ENCODE measurements at regions not wholly inside any gene's neighbourhood (a gene's known extent, or its start where the extent isn't known, plus 50 kb on each side); places are given as distances from the start of the nearest gene placed in this dataset.

DNA sequence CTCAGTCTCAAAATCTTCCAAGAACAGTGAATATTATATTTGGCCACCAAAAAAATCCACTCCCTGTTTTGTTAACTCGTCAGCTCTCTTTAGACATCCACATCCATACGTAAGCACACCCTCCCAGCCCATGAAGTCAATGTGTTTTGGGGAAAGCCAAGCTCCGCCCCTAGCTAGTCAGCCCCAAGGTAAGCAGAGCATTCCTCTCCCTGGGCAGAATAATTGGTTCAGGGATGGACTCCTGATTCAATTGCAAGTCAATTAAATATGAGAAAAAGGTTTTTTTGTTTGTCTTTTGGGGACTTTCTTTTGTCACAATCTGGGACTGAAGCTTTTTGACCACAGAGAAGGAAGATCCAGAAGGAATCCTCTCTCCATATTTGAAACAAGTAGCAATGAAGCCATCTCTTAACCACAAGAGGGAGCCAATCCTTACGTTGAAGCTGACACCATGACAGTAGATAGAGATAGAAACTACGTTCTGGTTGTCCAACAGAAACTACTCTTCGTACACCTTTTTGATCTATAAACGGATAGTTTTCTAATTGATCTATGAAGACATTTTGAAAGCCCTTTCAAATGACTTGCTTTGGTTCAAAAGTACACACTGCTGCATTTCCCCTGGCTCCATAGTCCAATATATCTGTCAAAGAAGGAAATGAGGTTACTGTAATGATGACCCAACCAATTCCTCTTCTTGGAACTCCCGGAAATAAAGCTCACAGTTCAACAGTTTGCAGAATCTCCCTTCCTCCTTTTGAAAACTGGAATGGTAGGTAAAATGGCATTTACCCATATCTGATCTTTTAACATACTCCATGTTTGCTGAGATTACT, 166.4 kb downstream of the TLE1 start (continued):
- TF ChIP-seq ZGPAT (CRISPR knock-in tag; IDR thresholded peaks at IDR 0.05) (peak; percentile 24; the same call in 1 of the 2 replicates), ZNF136 (CRISPR knock-in tag; IDR thresholded peaks at IDR 0.05; ENCODE audit: low read depth) (peak; percentile 46; the same call in 1 of the 2 replicates)

GRCh38 chr9:81521892-81522291, 167.5 kb downstream of the TLE1 start:
- POLR2A ChIA-PET = interaction anchor here (1.8 to 2.3 kb wide), 3 partner anchors 66 to 167 kb away, joined by 11 to 15 read pairs (median 13); partner anchors contain the start of gene TLE1
- FAIRE-seq = no peak
- H4K20me1 ChIP-seq (ENCODE audit: insufficient read depth, low read length) = no peaks in the 10 kb centered on the region
- no peaks in the 10 kb centered on the region for H3K9me3 ChIP-seq (ENCODE audit: low read length)
- peak overlapping the region; percentile 30; the same call in 1 of the 2 replicates for H3K4me2 ChIP-seq (ENCODE audit: low read depth, low read length)
- peak; percentile 52 for ATAC-seq
- in situ Hi-C loops (cut with HindIII; ENCODE audit: extremely low pct_ligation_motif_present, low pct_unique_long_range_greater_than_20kb) = loop anchor here (10.0 kb wide), 1 partner anchor 163 kb away; the partner anchor contains the start of gene TLE1
- H2AFZ ChIP-seq (ENCODE audit: low read length) = no peak overlapping the region
- H3K4me3 ChIP-seq (replicated peaks in 1 of 3; ENCODE audit: insufficient read depth in 1 of 3, low read depth in 2 of 3, low read length in 3 of 3) = no peak overlapping the region
- H3K27ac ChIP-seq (ENCODE audit: extremely low read length, insufficient read depth, low read length) = no peak overlapping the region
- no peaks in the 10 kb centered on the region for H3K27me3 ChIP-seq (ENCODE audit: control insufficient read depth in 1 of 2, insufficient read depth in 2 of 2, low read length in 2 of 2)
- no peak overlapping the region for H3K9ac ChIP-seq (ENCODE audit: insufficient read depth, low read depth, low read length)
- DNase-seq (ENCODE audit: low spot score) = peak; percentile 57
- intact Hi-C loops (cut with micrococcal nuclease; ENCODE audit: unreplicated experiment) = loop anchor here (2.0 to 10.0 kb wide), 4 partner anchors 67 to 1085 kb away; no protein-coding TSS in a partner anchor
- H3K79me2 ChIP-seq (ENCODE audit: insufficient read depth, low read length) = no peaks in the 10 kb centered on the region
- WGBS (ENCODE audit: low lambda C conversion rate) = 11% methylated on average over 3 of the region's 3 CpGs
- CTCF ChIA-PET (ENCODE audit: low intra/inter-chr PET ratio, low total read pairs) = interaction anchor here (1.2 to 1.5 kb wide), 2 partner anchors 89 to 1439 kb away, joined by 3 read pairs; no protein-coding TSS in a partner anchor
- H3K36me3 ChIP-seq (replicated peaks in 1 of 2; ENCODE audit: control insufficient read depth in 1 of 2, insufficient read depth in 2 of 2, low read length in 2 of 2) = no peaks in the 10 kb centered on the region
- peaks cover 45% of the 10 kb centered on the region for H3K4me1 ChIP-seq (ENCODE audit: insufficient read depth, low read length)
- no TSS peak for BruUV-seq (replicated peaks)
- TF ChIP-seq CBX5 (CRISPR knock-in tag; IDR thresholded peaks at IDR 0.05; ENCODE audit: borderline replicate concordance) (no peak), ZNF883 (CRISPR knock-in tag; IDR thresholded peaks at IDR 0.05; ENCODE audit: not compliant biosample characterization) (no peak), GABPA (IDR thresholded peaks at IDR 0.05; ENCODE audit: low read depth, low read length) (no peak), GABPA (CRISPR knock-in tag; IDR thresholded peaks at IDR 0.05; ENCODE audit: low read depth) (no peak), ZNF24 (IDR thresholded peaks at IDR 0.05) (no peak), HNRNPL (IDR thresholded peaks at IDR 0.05; ENCODE audit: low read depth, low read length) (no peak), KAT7 (CRISPR knock-in tag; IDR thresholded peaks at IDR 0.05; ENCODE audit: borderline replicate concordance) (no peak), ZNF33A (CRISPR knock-in tag; IDR thresholded peaks at IDR 0.05; ENCODE audit: borderline replicate concordance) (no peak), ARID2 (CRISPR knock-in tag; IDR thresholded peaks at IDR 0.05; ENCODE audit: borderline replicate concordance) (no peak), ZFYVE20 (CRISPR knock-in tag; IDR thresholded peaks at IDR 0.05; ENCODE audit: borderline replicate concordance, low read depth) (no peak), ZFY (CRISPR knock-in tag; IDR thresholded peaks at IDR 0.05) (no peak), RARA (CRISPR knock-in tag; IDR thresholded peaks at IDR 0.05) (peak; percentile 87), XRCC5 (optimal IDR thresholded peaks at IDR 0.05; ENCODE audit: low read length) (no peak), ESRRA (CRISPR knock-in tag; IDR thresholded peaks at IDR 0.05; ENCODE audit: low read depth) (no peak)
- TF ChIP-seq, protein P1, sequence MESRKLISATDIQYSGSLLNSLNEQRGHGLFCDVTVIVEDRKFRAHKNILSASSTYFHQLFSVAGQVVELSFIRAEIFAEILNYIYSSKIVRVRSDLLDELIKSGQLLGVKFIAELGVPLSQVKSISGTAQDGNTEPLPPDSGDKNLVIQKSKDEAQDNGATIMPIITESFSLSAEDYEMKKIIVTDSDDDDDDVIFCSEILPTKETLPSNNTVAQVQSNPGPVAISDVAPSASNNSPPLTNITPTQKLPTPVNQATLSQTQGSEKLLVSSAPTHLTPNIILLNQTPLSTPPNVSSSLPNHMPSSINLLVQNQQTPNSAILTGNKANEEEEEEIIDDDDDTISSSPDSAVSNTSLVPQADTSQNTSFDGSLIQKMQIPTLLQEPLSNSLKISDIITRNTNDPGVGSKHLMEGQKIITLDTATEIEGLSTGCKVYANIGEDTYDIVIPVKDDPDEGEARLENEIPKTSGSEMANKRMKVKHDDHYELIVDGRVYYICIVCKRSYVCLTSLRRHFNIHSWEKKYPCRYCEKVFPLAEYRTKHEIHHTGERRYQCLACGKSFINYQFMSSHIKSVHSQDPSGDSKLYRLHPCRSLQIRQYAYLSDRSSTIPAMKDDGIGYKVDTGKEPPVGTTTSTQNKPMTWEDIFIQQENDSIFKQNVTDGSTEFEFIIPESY (CRISPR knock-in tag; IDR thresholded peaks at IDR 0.05) = no peak
- TF ChIP-seq, protein P2, sequence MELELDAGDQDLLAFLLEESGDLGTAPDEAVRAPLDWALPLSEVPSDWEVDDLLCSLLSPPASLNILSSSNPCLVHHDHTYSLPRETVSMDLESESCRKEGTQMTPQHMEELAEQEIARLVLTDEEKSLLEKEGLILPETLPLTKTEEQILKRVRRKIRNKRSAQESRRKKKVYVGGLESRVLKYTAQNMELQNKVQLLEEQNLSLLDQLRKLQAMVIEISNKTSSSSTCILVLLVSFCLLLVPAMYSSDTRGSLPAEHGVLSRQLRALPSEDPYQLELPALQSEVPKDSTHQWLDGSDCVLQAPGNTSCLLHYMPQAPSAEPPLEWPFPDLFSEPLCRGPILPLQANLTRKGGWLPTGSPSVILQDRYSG (CRISPR knock-in tag; IDR thresholded peaks at IDR 0.05) = no peak
